ENCODE measurements at regions not wholly inside any gene's neighbourhood (a gene's known extent, or its start where the extent isn't known, plus 50 kb on each side); places are given as distances from the start of the nearest gene placed in this dataset.
A peak's percentile ranks its signal among the peaks of the same experiment; 100 is the strongest.

DNA sequence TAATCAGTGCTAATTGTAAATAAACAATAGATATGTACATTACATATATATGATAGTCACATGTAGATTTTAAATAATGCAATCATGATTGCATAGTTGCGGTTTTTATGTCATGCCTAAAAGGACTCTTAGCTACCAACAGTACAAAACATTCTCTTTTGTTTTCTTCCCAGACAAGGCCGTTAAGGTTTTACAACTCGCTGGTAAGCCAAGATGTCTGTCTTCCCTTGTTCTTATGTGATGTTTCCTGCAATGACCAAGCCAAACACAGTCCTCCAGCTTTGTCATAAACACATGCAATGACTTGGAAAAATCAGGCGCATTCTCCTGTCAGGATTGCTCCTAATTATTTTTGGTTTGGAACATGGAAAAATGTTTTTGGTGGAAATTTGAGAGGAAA, 192.3 kb upstream of the GLI3 start:
- intact Hi-C loops (cut with DNase I; ENCODE audit: low total_unique reads) (no loop called here), in situ Hi-C loops (cut with MboI; ENCODE audit: low pct_ligation_motif_present in 1 of 4, low pct_unique_long_range_greater_than_20kb in 1 of 4, low sequenced_read_pairs in 3 of 4) (no loop called here)
- TF ChIP-seq POLR2A (IDR thresholded peaks at IDR 0.05) = no peak
- TF ChIP-seq POLR2AphosphoS5 (IDR thresholded peaks at IDR 0.05) = no peak
- TF ChIP-seq, protein P1, sequence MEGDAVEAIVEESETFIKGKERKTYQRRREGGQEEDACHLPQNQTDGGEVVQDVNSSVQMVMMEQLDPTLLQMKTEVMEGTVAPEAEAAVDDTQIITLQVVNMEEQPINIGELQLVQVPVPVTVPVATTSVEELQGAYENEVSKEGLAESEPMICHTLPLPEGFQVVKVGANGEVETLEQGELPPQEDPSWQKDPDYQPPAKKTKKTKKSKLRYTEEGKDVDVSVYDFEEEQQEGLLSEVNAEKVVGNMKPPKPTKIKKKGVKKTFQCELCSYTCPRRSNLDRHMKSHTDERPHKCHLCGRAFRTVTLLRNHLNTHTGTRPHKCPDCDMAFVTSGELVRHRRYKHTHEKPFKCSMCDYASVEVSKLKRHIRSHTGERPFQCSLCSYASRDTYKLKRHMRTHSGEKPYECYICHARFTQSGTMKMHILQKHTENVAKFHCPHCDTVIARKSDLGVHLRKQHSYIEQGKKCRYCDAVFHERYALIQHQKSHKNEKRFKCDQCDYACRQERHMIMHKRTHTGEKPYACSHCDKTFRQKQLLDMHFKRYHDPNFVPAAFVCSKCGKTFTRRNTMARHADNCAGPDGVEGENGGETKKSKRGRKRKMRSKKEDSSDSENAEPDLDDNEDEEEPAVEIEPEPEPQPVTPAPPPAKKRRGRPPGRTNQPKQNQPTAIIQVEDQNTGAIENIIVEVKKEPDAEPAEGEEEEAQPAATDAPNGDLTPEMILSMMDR (IDR thresholded peaks at IDR 0.05) = no peak
- TF ChIP-seq EP300 (IDR thresholded peaks at IDR 0.05; ENCODE audit: low read depth) = no peak
- Histone ChIP-seq H3K4me1 (peaks cover 0 to 24% (median 0%) of the 10 kb centered on the region in 4 donors), H3K9me3 (no peaks in the 10 kb centered on the region), H3K27ac (peak overlapping the region in 2 of 4 donors; percentile 26 to 47), H3K4me3 (no peak overlapping the region), H3K27me3 (no peaks in the 10 kb centered on the region), H3K36me3 (no peaks in the 10 kb centered on the region)
- WGBS, 2 donors (ENCODE audit: low coverage in 1 of 2) = 39 to 47% methylated on average over 4 of the region's 4 CpGs
- DNase-seq = no peak

GRCh38 chr7:42426163-42426562, 189.2 kb upstream of the GLI3 start:
- no peak overlapping the region for H3K4me3 ChIP-seq
- no peaks in the 10 kb centered on the region for H3K9me3 ChIP-seq
- intact Hi-C loops (cut with DNase I; ENCODE audit: low total_unique reads) (no loop called here), in situ Hi-C loops (cut with MboI; ENCODE audit: low pct_ligation_motif_present in 1 of 4, low pct_unique_long_range_greater_than_20kb in 1 of 4, low sequenced_read_pairs in 3 of 4) (no loop called here)
- no peak overlapping the region for H3K27ac ChIP-seq
- H3K36me3 ChIP-seq = no peaks in the 10 kb centered on the region
- peaks cover 0 to 9% (median 0%) of the 10 kb centered on the region in 4 donors for H3K4me1 ChIP-seq
- DNase-seq = no peak
- H3K27me3 ChIP-seq = no peaks in the 10 kb centered on the region
- 7 to 40% methylated on average over 4 of the region's 4 CpGs for WGBS, 2 donors (ENCODE audit: low coverage in 1 of 2)
- TF ChIP-seq EP300 (IDR thresholded peaks at IDR 0.05; ENCODE audit: low read depth) = no peak
- TF ChIP-seq, protein P1 (IDR thresholded peaks at IDR 0.05) = no peak
- TF ChIP-seq POLR2AphosphoS5 (IDR thresholded peaks at IDR 0.05) = no peak
- TF ChIP-seq POLR2A (IDR thresholded peaks at IDR 0.05) = no peak

GRCh38 chr7:42414941-42415505, 178.0 kb upstream of the GLI3 start:
- no peaks in the 10 kb centered on the region for H3K27me3 ChIP-seq
- no peaks in the 10 kb centered on the region for H3K36me3 ChIP-seq
- H3K4me1 ChIP-seq = no peaks in the 10 kb centered on the region
- no peak for TF ChIP-seq POLR2AphosphoS5 (IDR thresholded peaks at IDR 0.05)
- no peak for TF ChIP-seq POLR2A (IDR thresholded peaks at IDR 0.05)
- no peak for TF ChIP-seq EP300 (IDR thresholded peaks at IDR 0.05; ENCODE audit: low read depth)
- TF ChIP-seq, protein P1 (IDR thresholded peaks at IDR 0.05) = no peak
- in situ Hi-C loops (cut with MboI; ENCODE audit: low pct_ligation_motif_present in 1 of 4, low pct_unique_long_range_greater_than_20kb in 1 of 4, low sequenced_read_pairs in 3 of 4) (no loop called here), intact Hi-C loops (cut with DNase I; ENCODE audit: low total_unique reads) (no loop called here)
- H3K27ac ChIP-seq = no peak overlapping the region
- DNase-seq = no peak
- no peaks in the 10 kb centered on the region for H3K9me3 ChIP-seq
- no peak overlapping the region for H3K4me3 ChIP-seq
- 53 to 69% methylated on average over 2 to 4 of the region's 4 CpGs for WGBS, 2 donors (ENCODE audit: low coverage in 1 of 2)

GRCh38 chr7:42414028-42414427, 177.0 kb upstream of the GLI3 start:
- no peak for DNase-seq
- intact Hi-C loops (cut with DNase I; ENCODE audit: low total_unique reads) = no loop called here
- Histone ChIP-seq H3K27ac (no peak overlapping the region), H3K9me3 (no peaks in the 10 kb centered on the region), H3K36me3 (no peaks in the 10 kb centered on the region), H3K4me1 (no peaks in the 10 kb centered on the region), H3K27me3 (no peaks in the 10 kb centered on the region), H3K4me3 (no peak overlapping the region)
- no peak for TF ChIP-seq POLR2A (IDR thresholded peaks at IDR 0.05)
- TF ChIP-seq EP300 (IDR thresholded peaks at IDR 0.05; ENCODE audit: low read depth) = no peak
- TF ChIP-seq POLR2AphosphoS5 (IDR thresholded peaks at IDR 0.05) = no peak
- TF ChIP-seq, protein P1 (IDR thresholded peaks at IDR 0.05) = no peak
- in situ Hi-C loops (cut with MboI; ENCODE audit: low pct_ligation_motif_present in 1 of 4, low pct_unique_long_range_greater_than_20kb in 1 of 4, low sequenced_read_pairs in 3 of 4) = no loop called here

Data from transverse colon (tissue), 4 donors.